ENCODE measurements at regions not wholly inside any gene's neighbourhood (a gene's known extent, or its start where the extent isn't known, plus 50 kb on each side); places are given as distances from the start of the nearest gene placed in this dataset.

DNA sequence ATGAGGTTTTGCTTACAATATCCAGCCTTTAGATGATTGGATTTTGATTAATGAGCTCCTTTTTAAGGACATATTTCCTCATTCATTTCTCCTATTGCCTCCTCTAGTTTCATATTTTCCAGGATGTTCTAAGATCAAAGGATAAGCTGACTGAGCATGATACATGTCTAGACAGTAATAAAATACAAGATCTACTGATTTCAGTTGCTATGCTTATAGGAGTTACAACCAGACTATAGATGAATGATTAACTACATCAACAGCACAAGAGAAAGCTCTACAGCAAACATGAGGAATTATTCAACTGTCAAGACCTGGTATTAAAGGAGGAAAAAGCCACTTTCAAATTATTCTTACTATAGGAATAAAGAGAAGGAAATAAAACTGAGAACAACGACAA, 85.0 kb upstream of the LINC00305 start:
- TF ChIP-seq CTCF (optimal IDR thresholded peaks at IDR 0.05 in 1 of 3, IDR thresholded peaks at IDR 0.05 in 1 of 3, conservative IDR thresholded peaks at IDR 0.05 in 1 of 3; ENCODE audit: extremely low read depth in 1 of 3, insufficient read depth in 2 of 3, low read length in 3 of 3) (no peak), EZH2 (IDR thresholded peaks at IDR 0.05; ENCODE audit: low read length) (no peak)

Measured in keratinocyte (primary cell).